Activated CD4-positive, alpha-beta T cell treated with anti-CD3 and anti-CD28 coated beads for 36 hours (primary cell): ENCODE measurements at regions not wholly inside any gene's neighbourhood (a gene's known extent, or its start where the extent isn't known, plus 50 kb on each side); places are given as distances from the start of the nearest gene placed in this dataset.
"Not testable (repeated sequence)": the region's sequence is repeated elsewhere in the genome, so short reads cannot be mapped to it uniquely, and the experiment has no call there.

Experiments
- ATAC-seq: fragments of 200-7000 bp; cut with Tn5 transposase; one replicate; pipeline ENCODE4 v1.10.0; 2021; ENCODE audit warnings: mild to moderate bottlenecking, moderate library complexity
- CTCF ChIA-PET: fragments of 350-600 bp; sonication (Branson Sonifier 250); formaldehyde crosslinking; loops from one replicate; lab custom pipeline; 2021; ENCODE audit warnings: antibody characterized with exemption; lab: Charles Lee
- POLR2A ChIA-PET: fragments of 350-600 bp; sonication (Branson Sonifier 250); formaldehyde crosslinking; loops from one replicate; lab custom pipeline; 2021; ENCODE audit warnings: antibody characterized with exemption, inconsistent platforms; lab: Charles Lee
- DNase-seq: peaks from one replicate; pipeline ENCODE4 v3.0.0-alpha.2; 2020
- H3K27ac Mint-ChIP-seq: one replicate; pipeline ENCODE4 v1.8.0; 2021; ENCODE audit warnings: mixed read lengths
- H3K27me3 Mint-ChIP-seq: one replicate; pipeline ENCODE4 v1.8.0; 2021; ENCODE audit warnings: mixed read lengths
- H3K36me3 Mint-ChIP-seq: one replicate; pipeline ENCODE4 v1.8.0; 2021; ENCODE audit warnings: low read depth, mixed read lengths
- H3K4me1 Mint-ChIP-seq: one replicate; pipeline ENCODE4 v1.8.0; 2021; ENCODE audit warnings: mixed read lengths
- H3K4me3 Mint-ChIP-seq: one replicate; pipeline ENCODE4 v1.8.0; 2021; ENCODE audit warnings: mild to moderate bottlenecking, moderate library complexity, mixed read lengths
- H3K9me3 Mint-ChIP-seq: one replicate; pipeline ENCODE4 v1.8.0; 2021; ENCODE audit warnings: low read depth, mixed read lengths
- intact Hi-C, 2 experiments: fragments of 100-400 bp; cut with DNase I in 1 of 2; cut with micrococcal nuclease in 1 of 2; formaldehyde crosslinking; loops; one replicate each; pipeline versions ENCODE4 v1.14.2 to v1.15.1; 2022 to 2024; cut with DNase I, micrococcal nuclease

DNA sequence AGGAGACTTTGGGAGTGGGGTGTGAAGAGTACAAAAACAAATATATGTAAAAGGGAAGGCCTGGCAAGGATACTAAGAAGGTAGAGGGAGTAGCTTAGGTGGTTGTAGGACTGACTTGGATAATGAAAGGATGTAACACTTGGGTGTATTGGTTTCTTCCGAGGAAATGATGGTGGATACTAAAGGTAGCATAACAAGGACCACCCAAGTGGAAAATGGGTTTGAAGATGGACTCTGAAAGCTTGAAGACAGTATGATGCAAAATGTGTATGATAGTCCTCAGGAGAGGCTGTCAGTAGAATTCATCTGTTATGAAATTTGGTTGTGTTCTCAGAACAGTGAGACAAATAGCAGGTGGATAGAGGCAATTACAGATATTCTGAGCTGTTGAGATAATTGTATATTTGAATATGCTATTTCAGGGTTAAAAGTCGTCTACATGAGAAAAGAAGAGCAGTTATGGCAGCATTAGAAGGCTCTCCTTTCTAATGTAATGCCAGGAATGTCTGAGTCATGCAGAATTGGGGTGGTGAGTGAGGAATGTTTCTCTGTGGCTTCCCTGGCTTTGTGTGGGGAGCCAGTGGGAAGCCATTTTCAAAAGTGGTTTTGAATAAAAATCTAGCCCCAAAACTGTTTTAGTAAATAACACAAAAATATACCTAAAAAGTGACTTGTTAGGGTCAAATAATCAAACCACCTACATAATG is 75.6 kb downstream of the FHIP1A start:
- Mint-ChIP-seq H3K27me3 (peaks cover 11% of the 10 kb centered on the region), H3K36me3 (no peaks in the 10 kb centered on the region), H3K4me1 (no peaks in the 10 kb centered on the region), H3K9me3 (no peaks in the 10 kb centered on the region), H3K27ac (no peak overlapping the region), H3K4me3 (no peak overlapping the region)
- DNase-seq, result no peak
- no peak for ATAC-seq
- intact Hi-C loops, result no loop called here
- CTCF ChIA-PET, result interaction anchor here (0.7 to 0.9 kb wide), 2 partner anchors 11 to 26 kb away, joined by 3 read pairs; no protein-coding TSS in a partner anchor
- POLR2A ChIA-PET, result no interaction called here

DNA sequence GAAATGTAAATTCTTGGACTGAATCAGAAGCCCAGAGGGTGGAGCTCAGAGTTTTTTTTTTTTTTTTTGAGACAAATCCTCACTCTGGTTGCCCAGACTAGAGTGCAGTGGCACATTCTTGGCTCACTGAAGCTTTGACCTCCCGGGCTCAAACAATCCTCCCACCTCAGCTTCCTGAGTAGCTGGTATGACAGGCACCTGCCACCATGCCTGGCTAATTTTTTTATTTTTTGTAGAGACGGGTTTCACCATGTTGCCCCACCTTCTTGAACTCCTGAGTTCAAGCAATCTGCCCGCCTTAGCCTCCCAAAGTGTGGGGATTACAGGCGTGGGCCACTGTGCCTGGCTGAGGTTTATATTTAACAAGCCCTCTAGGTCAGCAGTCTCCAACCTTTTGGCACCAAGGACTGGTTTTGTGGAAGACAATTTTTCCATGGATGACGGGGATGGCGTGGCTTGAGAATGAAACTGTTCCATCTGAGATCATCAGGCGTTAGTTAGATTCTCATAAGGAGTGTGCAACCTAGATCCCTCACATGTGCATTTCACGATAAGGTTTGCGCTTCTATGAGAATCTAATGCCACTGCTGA is 76.7 kb downstream of the FHIP1A start:
- Mint-ChIP-seq H3K9me3 (peaks cover 3% of the 10 kb centered on the region), H3K27me3 (peaks cover 11% of the 10 kb centered on the region), H3K4me1 (no peaks in the 10 kb centered on the region), H3K4me3 (no peak overlapping the region), H3K27ac (no peak overlapping the region), H3K36me3 (no peaks in the 10 kb centered on the region)
- intact Hi-C loops, result no loop called here
- DNase-seq (no peak), ATAC-seq (no peak)
- ChIA-PET CTCF (no interaction called here), POLR2A (no interaction called here)

DNA sequence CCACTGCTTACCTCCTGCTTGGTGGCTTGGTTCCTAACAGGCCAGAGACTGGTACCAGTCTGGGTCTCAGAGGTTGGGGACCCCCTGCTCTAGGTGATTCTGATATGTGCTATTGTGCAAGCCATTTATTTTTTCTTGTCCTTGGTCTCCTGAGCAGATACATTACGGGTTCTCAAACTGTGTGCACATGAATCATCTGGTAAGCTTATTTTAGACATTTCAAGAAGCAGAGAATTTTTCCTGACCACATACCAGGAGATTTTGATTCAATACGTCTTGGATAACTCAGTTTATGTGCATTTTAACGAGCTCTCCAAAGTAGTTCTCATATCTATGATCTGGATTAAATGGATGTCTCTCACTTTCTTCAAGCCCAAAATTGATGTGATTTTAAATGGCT is 77.2 kb downstream of the FHIP1A start:
- no peak for ATAC-seq
- no peak for DNase-seq

GRCh38 chr4:151488968-151489367 is 80.0 kb downstream of the FHIP1A start:
- CTCF ChIA-PET, result no interaction called here
- no peak overlapping the region for H3K27ac Mint-ChIP-seq
- POLR2A ChIA-PET, result interaction anchor here (0.6 kb wide), 1 partner anchor 33 kb away, joined by 3 read pairs; no protein-coding TSS in a partner anchor
- no peaks in the 10 kb centered on the region for H3K4me1 Mint-ChIP-seq
- ATAC-seq (no peak), DNase-seq (no peak)
- peaks cover 15% of the 10 kb centered on the region for H3K9me3 Mint-ChIP-seq
- intact Hi-C loops, result no loop called here
- H3K36me3 Mint-ChIP-seq, result no peaks in the 10 kb centered on the region
- peaks cover 8% of the 10 kb centered on the region for H3K27me3 Mint-ChIP-seq
- H3K4me3 Mint-ChIP-seq, result no peak overlapping the region

More for the DNA sequence above, 77.2 kb downstream of the FHIP1A start:
- Mint-ChIP-seq H3K27me3 (peaks cover 11% of the 10 kb centered on the region), H3K27ac (no peak overlapping the region), H3K4me3 (no peak overlapping the region), H3K9me3 (peaks cover 6% of the 10 kb centered on the region), H3K36me3 (no peaks in the 10 kb centered on the region), H3K4me1 (no peaks in the 10 kb centered on the region)
- intact Hi-C loops, result no loop called here
- ChIA-PET CTCF (no interaction called here), POLR2A (no interaction called here)

DNA sequence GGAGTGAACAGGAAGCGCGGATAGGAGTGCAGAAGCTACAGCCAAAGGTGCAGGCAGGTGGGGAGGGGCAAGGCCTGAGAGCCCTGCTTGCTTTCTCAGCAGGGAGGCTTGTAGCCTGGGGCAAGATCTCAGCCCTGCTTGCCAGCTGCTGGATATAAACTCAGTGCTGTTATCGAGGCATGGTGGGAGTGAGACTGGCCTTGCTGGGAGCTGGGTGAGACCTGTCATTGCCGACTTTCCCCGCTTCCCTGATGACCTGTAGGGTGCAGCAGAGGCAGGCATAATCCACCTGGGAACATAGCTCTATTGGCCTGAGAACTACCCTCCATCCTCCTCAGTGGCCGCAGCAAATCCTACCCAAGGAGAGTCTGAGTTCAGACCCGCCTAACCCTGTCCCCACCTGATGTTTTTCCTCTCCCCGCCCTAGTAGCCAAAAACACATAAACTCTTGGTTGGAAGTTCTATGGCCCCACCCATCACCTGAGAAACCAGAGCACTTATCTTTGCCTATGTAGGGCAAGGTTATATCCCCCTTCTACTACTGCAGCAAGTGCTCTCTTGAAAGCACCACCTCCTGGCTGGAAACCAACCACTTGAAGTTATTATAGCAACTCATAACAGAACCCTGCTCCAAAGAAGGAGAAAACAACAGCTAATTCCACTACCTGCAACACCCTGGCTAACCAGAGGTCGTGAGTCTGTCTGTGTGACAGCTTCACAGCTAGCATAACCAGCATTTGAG is 80.7 kb downstream of the FHIP1A start:
- CTCF ChIA-PET, result no interaction called here
- no peak for DNase-seq
- no peak for ATAC-seq
- Mint-ChIP-seq H3K4me1 (no peaks in the 10 kb centered on the region), H3K27ac (no peak overlapping the region), H3K9me3 (peaks cover 16% of the 10 kb centered on the region), H3K36me3 (no peaks in the 10 kb centered on the region), H3K27me3 (peaks cover 3% of the 10 kb centered on the region), H3K4me3 (no peak overlapping the region)
- intact Hi-C loops, result no loop called here
- POLR2A ChIA-PET, result interaction anchor here (0.6 kb wide), 1 partner anchor 34 kb away, joined by 3 read pairs; no protein-coding TSS in a partner anchor

- H3K36me3 Mint-ChIP-seq, POLR2A ChIA-PET, H3K27ac Mint-ChIP-seq, H3K4me1 Mint-ChIP-seq, intact Hi-C loops, H3K27me3 Mint-ChIP-seq, ATAC-seq, H3K4me3 Mint-ChIP-seq, DNase-seq: not testable (repeated sequence)
- H3K9me3 Mint-ChIP-seq, result peaks cover 22% of the 10 kb centered on the region
- CTCF ChIA-PET, result interaction anchor here (1.0 to 1.2 kb wide), 2 partner anchors 15 to 378 kb away, joined by 4 to 5 read pairs; no protein-coding TSS in a partner anchor
These were observed 86.6 kb downstream of the FHIP1A start for GRCh38 chr4:151495612-151496011.

DNA sequence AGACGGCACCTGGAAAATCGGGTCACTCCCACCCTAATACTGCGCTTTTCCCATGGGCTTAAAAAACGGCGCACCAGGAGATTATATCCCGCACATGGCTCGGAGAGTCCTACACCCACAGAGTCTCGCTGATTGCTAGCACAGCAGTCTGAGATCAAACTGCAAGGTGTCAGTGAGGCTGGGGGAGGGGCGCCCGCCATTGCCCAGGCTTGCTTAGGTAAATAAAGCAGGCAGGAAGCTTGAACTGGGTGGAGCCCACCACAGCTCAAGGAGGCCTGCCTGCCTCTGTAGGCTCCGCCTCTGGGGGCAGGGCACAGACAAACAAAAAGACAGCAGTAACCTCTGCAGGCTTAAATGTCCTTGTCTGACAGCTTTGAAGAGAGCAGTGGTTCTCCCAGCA is 102.6 kb downstream of the FHIP1A start:
- H3K27me3 Mint-ChIP-seq, DNase-seq, intact Hi-C loops, H3K9me3 Mint-ChIP-seq, H3K27ac Mint-ChIP-seq, POLR2A ChIA-PET, H3K4me3 Mint-ChIP-seq, H3K36me3 Mint-ChIP-seq, H3K4me1 Mint-ChIP-seq, CTCF ChIA-PET, ATAC-seq: not testable (repeated sequence)

GRCh38 chr4:151517896-151518295 is 108.9 kb downstream of the FHIP1A start:
- H3K36me3 Mint-ChIP-seq, result no peaks in the 10 kb centered on the region
- CTCF ChIA-PET, result no interaction called here
- ATAC-seq (no peak), DNase-seq (no peak)
- POLR2A ChIA-PET, result no interaction called here
- no peak overlapping the region for H3K4me3 Mint-ChIP-seq
- no peaks in the 10 kb centered on the region for H3K4me1 Mint-ChIP-seq
- no peaks in the 10 kb centered on the region for H3K27me3 Mint-ChIP-seq
- no peaks in the 10 kb centered on the region for H3K9me3 Mint-ChIP-seq
- no peak overlapping the region for H3K27ac Mint-ChIP-seq
- intact Hi-C loops, result no loop called here

DNA sequence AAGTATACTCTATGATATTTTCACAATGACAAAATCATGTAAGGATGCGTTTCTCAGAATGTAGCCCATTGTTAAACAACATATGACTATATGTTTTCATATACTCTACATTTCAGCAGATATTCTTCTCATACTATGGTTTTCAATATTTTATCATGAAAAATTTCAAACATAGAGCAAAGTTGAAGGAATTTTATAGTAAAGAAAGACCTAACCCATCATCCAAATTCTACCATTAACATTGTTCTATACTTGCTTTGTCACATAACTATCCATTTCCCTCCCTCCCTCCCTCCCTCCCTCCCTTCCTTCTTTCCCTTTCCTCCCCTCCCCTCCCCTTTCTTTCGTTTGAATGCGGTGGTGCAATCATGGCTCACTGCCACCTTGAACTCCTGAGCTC is 109.4 kb downstream of the FHIP1A start:
- no peak for DNase-seq
- no peaks in the 10 kb centered on the region for H3K9me3 Mint-ChIP-seq
- ChIA-PET CTCF (no interaction called here), POLR2A (no interaction called here)
- no peak overlapping the region for H3K27ac Mint-ChIP-seq
- no peaks in the 10 kb centered on the region for H3K36me3 Mint-ChIP-seq
- H3K27me3 Mint-ChIP-seq, result no peaks in the 10 kb centered on the region
- intact Hi-C loops, result no loop called here
- H3K4me1 Mint-ChIP-seq, result no peaks in the 10 kb centered on the region
- no peak overlapping the region for H3K4me3 Mint-ChIP-seq
- ATAC-seq, result no peak

DNA sequence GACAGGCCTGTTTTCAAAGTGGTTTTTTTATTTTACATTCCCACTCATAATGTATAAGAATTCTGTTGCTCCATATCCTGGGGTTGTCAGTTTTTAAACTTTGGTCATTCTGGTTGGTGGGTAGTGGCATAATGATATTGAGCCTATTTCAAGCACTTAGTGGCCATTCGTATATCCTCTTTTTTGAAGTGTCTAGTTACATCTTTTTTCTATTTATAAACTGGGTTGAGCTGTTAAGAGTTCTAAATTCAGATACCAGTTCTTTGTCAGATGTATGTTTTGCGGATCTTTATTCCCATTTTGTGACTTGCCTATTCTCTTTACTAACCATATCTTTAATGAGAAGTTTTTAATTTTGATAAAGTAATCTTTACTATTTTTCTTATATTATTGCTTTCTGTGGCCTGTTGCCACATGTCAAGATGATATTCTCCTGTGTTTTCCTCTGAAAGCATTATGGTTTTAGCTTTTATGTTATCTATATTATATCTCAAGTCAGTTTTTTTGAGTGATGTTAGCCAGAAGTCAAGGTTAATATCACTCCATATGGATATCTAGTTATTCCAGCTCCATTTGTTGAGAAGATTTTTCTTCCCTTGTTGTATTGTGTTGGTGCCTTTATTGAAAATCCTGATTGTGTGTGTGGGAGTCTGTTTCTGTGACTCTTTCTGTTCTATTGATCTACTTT is 110.9 kb downstream of the FHIP1A start:
- H3K36me3 Mint-ChIP-seq, result no peaks in the 10 kb centered on the region
- no peak for DNase-seq
- ATAC-seq, result no peak
- CTCF ChIA-PET, result no interaction called here
- H3K4me1 Mint-ChIP-seq, result peaks cover 3% of the 10 kb centered on the region
- H3K27ac Mint-ChIP-seq, result no peak overlapping the region
- POLR2A ChIA-PET, result no interaction called here
- H3K27me3 Mint-ChIP-seq, result no peaks in the 10 kb centered on the region
- H3K4me3 Mint-ChIP-seq, result no peak overlapping the region
- no peaks in the 10 kb centered on the region for H3K9me3 Mint-ChIP-seq
- intact Hi-C loops, result no loop called here

GRCh38 chr4:151522866-151523519 is 114.0 kb downstream of the FHIP1A start:
- DNase-seq (no peak), ATAC-seq (no peak)
- H3K27ac Mint-ChIP-seq, result no peak overlapping the region
- H3K4me3 Mint-ChIP-seq, result no peak overlapping the region
- CTCF ChIA-PET, result no interaction called here
- intact Hi-C loops, result no loop called here
- peaks cover 3% of the 10 kb centered on the region for H3K4me1 Mint-ChIP-seq
- H3K36me3 Mint-ChIP-seq, result no peaks in the 10 kb centered on the region
- no peaks in the 10 kb centered on the region for H3K27me3 Mint-ChIP-seq
- POLR2A ChIA-PET, result no interaction called here
- H3K9me3 Mint-ChIP-seq, result no peaks in the 10 kb centered on the region
